HCT116 (cell line): ENCODE measurements at regions not wholly inside any gene's neighbourhood (a gene's known extent, or its start where the extent isn't known, plus 50 kb on each side); places are given as distances from the start of the nearest gene placed in this dataset.

ENCODE experiments used
- CBX3 ChIP-seq: IDR thresholded peaks from 2 replicates; pipeline ENCODE4 v1.6.1; 2012; ENCODE audit warnings: low read depth
- EZH2 ChIP-seq: fragments of 200-600 bp; sonication (generic); IDR thresholded peaks from 2 replicates; pipeline ENCODE4 v1.6.1; 2017; ENCODE audit warnings: antibody characterized with exemption, mixed run types
- FOSL1 ChIP-seq: IDR thresholded peaks from 2 replicates; pipeline ENCODE4 v1.6.1; 2012; ENCODE audit warnings: low read depth
- JUND ChIP-seq: IDR thresholded peaks from 2 replicates; pipeline ENCODE4 v1.6.1; 2012
- POLR2A ChIP-seq: IDR thresholded peaks from 2 replicates; pipeline ENCODE4 v1.7.0; 2011; ENCODE audit warnings: borderline replicate concordance; ENCODE audit not compliant: insufficient read depth, insufficient read length; ENCODE audit errors: extremely low read depth
- SIN3A ChIP-seq: IDR thresholded peaks from 2 replicates; pipeline ENCODE4 v1.6.1; 2012; ENCODE audit warnings: low read depth
- TCF7L2 ChIP-seq: IDR thresholded peaks from 2 replicates; pipeline ENCODE4 v1.7.0; 2011; ENCODE audit warnings: borderline replicate concordance, inconsistent platforms; ENCODE audit not compliant: insufficient read depth, insufficient read length; ENCODE audit errors: extremely low read depth
- ZNF274 ChIP-seq: fragments of 200-500 bp; sonication (Bioruptor generic); IDR thresholded peaks from 2 replicates; pipeline ENCODE4 v1.6.1; 2014; ENCODE audit warnings: mild to moderate bottlenecking, low read depth, low read length, inconsistent platforms
- TF ChIP-seq, protein P1 (sequence below), 3 experiments: fragments of 200-600 bp in 1 of 3; sonication (generic) in 1 of 3; IDR thresholded peaks in 2 of 3; conservative IDR thresholded peaks in 1 of 3; 2 replicates each; pipeline ENCODE4 v1.5.1; 2012 to 2017; ENCODE audit warnings: low read depth in 2 of 3, low read length in 2 of 3, antibody characterized with exemption in 1 of 3, borderline replicate concordance in 1 of 3, control low read depth in 1 of 3, mild to moderate bottlenecking in 1 of 3, mixed read lengths in 1 of 3, mixed run types in 1 of 3, moderate library complexity in 1 of 3; ENCODE audit not compliant: insufficient read depth in 1 of 3

DNA sequence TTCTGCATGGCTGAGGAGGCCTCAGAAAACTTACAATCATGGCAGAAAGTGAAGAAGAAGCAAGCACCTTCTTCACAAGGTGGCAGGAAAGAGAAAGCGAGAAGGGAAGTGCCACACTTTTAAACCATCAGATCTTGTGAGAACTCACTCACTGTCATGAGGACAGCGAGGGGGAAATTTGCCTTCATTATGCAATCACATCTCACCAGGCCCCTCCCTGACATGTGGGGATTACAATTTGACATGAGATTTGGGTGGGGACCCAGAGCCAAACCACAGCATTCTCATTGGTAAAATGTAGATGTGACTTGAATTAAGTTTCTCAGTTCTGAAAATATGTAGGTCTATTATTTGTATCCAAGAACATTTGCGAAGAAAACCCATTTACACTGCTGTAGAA, 854.8 kb downstream of the EPHA4 start:
- TF ChIP-seq POLR2A = no peak
- no peak for TF ChIP-seq ZNF274
- TF ChIP-seq, protein P1, sequence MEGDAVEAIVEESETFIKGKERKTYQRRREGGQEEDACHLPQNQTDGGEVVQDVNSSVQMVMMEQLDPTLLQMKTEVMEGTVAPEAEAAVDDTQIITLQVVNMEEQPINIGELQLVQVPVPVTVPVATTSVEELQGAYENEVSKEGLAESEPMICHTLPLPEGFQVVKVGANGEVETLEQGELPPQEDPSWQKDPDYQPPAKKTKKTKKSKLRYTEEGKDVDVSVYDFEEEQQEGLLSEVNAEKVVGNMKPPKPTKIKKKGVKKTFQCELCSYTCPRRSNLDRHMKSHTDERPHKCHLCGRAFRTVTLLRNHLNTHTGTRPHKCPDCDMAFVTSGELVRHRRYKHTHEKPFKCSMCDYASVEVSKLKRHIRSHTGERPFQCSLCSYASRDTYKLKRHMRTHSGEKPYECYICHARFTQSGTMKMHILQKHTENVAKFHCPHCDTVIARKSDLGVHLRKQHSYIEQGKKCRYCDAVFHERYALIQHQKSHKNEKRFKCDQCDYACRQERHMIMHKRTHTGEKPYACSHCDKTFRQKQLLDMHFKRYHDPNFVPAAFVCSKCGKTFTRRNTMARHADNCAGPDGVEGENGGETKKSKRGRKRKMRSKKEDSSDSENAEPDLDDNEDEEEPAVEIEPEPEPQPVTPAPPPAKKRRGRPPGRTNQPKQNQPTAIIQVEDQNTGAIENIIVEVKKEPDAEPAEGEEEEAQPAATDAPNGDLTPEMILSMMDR (IDR thresholded peaks at IDR 0.05 in 2 of 3, conservative IDR thresholded peaks at IDR 0.05 in 1 of 3; ENCODE audit: borderline replicate concordance in 1 of 3, insufficient read depth in 1 of 3, low read depth in 2 of 3, low read length in 2 of 3) = no peak
- no peak for TF ChIP-seq TCF7L2
- TF ChIP-seq FOSL1 = no peak
- no peak for TF ChIP-seq JUND
- no peak for TF ChIP-seq SIN3A
- no peak for TF ChIP-seq EZH2
- no peak for TF ChIP-seq CBX3
